ENCODE measurements at regions not wholly inside any gene's neighbourhood (a gene's known extent, or its start where the extent isn't known, plus 50 kb on each side); places are given as distances from the start of the nearest gene placed in this dataset.

GRCh38 chr21:28489162-28489561 lies 503.5 kb downstream of the LTN1 start (continued):
- TF ChIP-seq CTCF (conservative IDR thresholded peaks at IDR 0.05; ENCODE audit: low read depth in 2 of 2) (no peak), EZH2phosphoT487 (IDR thresholded peaks at IDR 0.05; ENCODE audit: unreplicated experiment) (no peak), CREB1 (CRISPR knock-in tag; IDR thresholded peaks at IDR 0.05; ENCODE audit: low read depth) (no peak), REST (IDR thresholded peaks at IDR 0.05; ENCODE audit: unreplicated experiment) (no peak), NANOG (IDR thresholded peaks at IDR 0.05; ENCODE audit: borderline replicate concordance) (no peak)

DNA sequence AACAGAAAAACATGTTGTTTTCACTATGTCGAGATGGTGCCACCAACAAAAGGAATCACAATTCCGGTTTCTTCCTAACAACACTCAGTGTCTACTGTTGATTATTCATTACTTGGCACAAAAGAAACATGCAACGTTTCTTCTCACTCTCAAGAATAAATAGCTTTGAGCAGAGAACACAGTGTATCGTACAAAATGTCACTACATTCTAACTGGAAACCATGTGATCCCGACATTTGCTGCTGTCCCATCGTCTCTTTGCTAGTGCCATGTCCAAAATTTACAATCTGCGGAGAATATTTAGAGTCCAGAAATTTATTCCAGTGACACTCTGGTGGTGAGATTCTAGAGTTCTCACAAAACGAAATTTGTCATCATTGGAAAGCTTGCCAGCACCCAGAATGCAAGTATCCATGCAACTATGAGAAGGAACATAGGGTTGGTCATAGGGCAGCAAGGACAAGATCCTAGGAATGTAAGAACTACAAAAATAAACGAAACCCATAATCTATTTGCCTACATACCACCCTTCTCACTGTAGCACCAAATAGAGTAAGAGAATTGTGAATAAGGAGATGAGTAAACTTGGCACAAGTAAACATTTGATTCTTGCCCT lies 505.1 kb downstream of the LTN1 start:
- H3K27ac ChIP-seq (ENCODE audit: low read depth) = no peak overlapping the region
- no peaks in the 10 kb centered on the region for H3K27me3 ChIP-seq (ENCODE audit: insufficient read depth)
- peaks cover 4% of the 10 kb centered on the region for H3K27me3 Mint-ChIP-seq (ENCODE audit: insufficient read depth, low read depth, poor library complexity)
- no peaks in the 10 kb centered on the region for H4K20me1 ChIP-seq (replicated peaks; ENCODE audit: insufficient read depth)
- no peak for ATAC-seq
- no peak overlapping the region for H2AFZ ChIP-seq
- H3F3A ChIP-seq (replicated peaks; ENCODE audit: low read depth) = no peaks in the 10 kb centered on the region
- H3K4me3 ChIP-seq = no peak overlapping the region
- H3K4me1 ChIP-seq (ENCODE audit: insufficient read depth) = no peaks in the 10 kb centered on the region
- H3K4me1 Mint-ChIP-seq = peaks cover 7% of the 10 kb centered on the region; the same call in 2 of the 3 replicates
- no peak overlapping the region for H3K4me2 ChIP-seq
- H3K79me2 ChIP-seq (replicated peaks; ENCODE audit: insufficient read depth) = no peaks in the 10 kb centered on the region
- no peaks in the 10 kb centered on the region for H3K36me3 ChIP-seq (ENCODE audit: insufficient read depth)
- no peak for DNase-seq (ENCODE audit: low spot score)
- no peaks in the 10 kb centered on the region for H3K36me3 Mint-ChIP-seq (ENCODE audit: low read depth)
- H3K27ac Mint-ChIP-seq = no peak overlapping the region
- H3K9me3 Mint-ChIP-seq = no peaks in the 10 kb centered on the region
- H3K4me3 Mint-ChIP-seq = no peak overlapping the region
- H3K9me2 ChIP-seq (ENCODE audit: insufficient read depth) = no peaks in the 10 kb centered on the region; the same call in 1 of the 2 replicates
- no peak for TF ChIP-seq POLR2AphosphoS5 (IDR thresholded peaks at IDR 0.05; ENCODE audit: low read depth)
- TF ChIP-seq, protein P1, sequence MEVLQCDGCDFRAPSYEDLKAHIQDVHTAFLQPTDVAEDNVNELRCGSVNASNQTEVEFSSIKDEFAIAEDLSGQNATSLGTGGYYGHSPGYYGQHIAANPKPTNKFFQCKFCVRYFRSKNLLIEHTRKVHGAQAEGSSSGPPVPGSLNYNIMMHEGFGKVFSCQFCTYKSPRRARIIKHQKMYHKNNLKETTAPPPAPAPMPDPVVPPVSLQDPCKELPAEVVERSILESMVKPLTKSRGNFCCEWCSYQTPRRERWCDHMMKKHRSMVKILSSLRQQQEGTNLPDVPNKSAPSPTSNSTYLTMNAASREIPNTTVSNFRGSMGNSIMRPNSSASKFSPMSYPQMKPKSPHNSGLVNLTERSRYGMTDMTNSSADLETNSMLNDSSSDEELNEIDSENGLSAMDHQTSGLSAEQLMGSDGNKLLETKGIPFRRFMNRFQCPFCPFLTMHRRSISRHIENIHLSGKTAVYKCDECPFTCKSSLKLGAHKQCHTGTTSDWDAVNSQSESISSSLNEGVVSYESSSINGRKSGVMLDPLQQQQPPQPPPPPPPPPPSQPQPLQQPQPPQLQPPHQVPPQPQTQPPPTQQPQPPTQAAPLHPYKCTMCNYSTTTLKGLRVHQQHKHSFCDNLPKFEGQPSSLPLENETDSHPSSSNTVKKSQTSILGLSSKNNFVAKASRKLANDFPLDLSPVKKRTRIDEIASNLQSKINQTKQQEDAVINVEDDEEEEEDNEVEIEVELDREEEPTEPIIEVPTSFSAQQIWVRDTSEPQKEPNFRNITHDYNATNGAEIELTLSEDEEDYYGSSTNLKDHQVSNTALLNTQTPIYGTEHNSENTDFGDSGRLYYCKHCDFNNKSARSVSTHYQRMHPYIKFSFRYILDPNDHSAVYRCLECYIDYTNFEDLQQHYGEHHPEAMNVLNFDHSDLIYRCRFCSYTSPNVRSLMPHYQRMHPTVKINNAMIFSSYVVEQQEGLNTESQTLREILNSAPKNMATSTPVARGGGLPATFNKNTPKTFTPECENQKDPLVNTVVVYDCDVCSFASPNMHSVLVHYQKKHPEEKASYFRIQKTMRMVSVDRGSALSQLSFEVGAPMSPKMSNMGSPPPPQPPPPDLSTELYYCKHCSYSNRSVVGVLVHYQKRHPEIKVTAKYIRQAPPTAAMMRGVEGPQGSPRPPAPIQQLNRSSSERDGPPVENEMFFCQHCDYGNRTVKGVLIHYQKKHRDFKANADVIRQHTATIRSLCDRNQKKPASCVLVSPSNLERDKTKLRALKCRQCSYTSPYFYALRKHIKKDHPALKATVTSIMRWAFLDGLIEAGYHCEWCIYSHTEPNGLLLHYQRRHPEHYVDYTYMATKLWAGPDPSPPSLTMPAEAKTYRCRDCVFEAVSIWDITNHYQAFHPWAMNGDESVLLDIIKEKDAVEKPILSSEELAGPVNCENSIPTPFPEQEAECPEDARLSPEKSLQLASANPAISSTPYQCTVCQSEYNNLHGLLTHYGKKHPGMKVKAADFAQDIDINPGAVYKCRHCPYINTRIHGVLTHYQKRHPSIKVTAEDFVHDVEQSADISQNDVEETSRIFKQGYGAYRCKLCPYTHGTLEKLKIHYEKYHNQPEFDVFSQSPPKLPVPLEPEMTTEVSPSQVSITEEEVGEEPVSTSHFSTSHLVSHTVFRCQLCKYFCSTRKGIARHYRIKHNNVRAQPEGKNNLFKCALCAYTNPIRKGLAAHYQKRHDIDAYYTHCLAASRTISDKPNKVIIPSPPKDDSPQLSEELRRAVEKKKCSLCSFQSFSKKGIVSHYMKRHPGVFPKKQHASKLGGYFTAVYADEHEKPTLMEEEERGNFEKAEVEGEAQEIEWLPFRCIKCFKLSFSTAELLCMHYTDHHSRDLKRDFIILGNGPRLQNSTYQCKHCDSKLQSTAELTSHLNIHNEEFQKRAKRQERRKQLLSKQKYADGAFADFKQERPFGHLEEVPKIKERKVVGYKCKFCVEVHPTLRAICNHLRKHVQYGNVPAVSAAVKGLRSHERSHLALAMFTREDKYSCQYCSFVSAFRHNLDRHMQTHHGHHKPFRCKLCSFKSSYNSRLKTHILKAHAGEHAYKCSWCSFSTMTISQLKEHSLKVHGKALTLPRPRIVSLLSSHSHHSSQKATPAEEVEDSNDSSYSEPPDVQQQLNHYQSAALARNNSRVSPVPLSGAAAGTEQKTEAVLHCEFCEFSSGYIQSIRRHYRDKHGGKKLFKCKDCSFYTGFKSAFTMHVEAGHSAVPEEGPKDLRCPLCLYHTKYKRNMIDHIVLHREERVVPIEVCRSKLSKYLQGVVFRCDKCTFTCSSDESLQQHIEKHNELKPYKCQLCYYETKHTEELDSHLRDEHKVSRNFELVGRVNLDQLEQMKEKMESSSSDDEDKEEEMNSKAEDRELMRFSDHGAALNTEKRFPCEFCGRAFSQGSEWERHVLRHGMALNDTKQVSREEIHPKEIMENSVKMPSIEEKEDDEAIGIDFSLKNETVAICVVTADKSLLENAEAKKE (CRISPR knock-in tag; IDR thresholded peaks at IDR 0.05) = no peak
- TF ChIP-seq NANOG (IDR thresholded peaks at IDR 0.05; ENCODE audit: borderline replicate concordance) = no peak
- TF ChIP-seq ZNF331 (CRISPR knock-in tag; IDR thresholded peaks at IDR 0.05; ENCODE audit: low read depth) = no peak
- TF ChIP-seq EZH2phosphoT487 (IDR thresholded peaks at IDR 0.05; ENCODE audit: unreplicated experiment) = no peak
- TF ChIP-seq CTCF (conservative IDR thresholded peaks at IDR 0.05; ENCODE audit: low read depth in 2 of 2) = no peak
- TF ChIP-seq STAT1 (IDR thresholded peaks at IDR 0.05; ENCODE audit: unreplicated experiment) = no peak
- TF ChIP-seq CREB1 (CRISPR knock-in tag; IDR thresholded peaks at IDR 0.05; ENCODE audit: low read depth) = no peak
- no peak for TF ChIP-seq JUNB (IDR thresholded peaks at IDR 0.05; ENCODE audit: unreplicated experiment)

All from GM23338 (cell line).